AG04449 (cell line): ENCODE measurements at regions not wholly inside any gene's neighbourhood (a gene's known extent, or its start where the extent isn't known, plus 50 kb on each side); places are given as distances from the start of the nearest gene placed in this dataset.

Experiments used
- CTCF ChIA-PET: fragments of 350-600 bp; formaldehyde crosslinking; extraction: SDS; loops from one replicate; lab custom pipeline; 2021; ENCODE audit warnings: antibody characterized with exemption; lab: Yijun Ruan, JAX
- POLR2A ChIA-PET: fragments of 400-600, 350-600 bp; formaldehyde crosslinking; extraction: SDS; loops from one replicate; lab custom pipeline; 2020; ENCODE audit warnings: antibody characterized with exemption, inconsistent platforms; lab: Yijun Ruan, JAX
- DNase-seq: peaks from one replicate; pipeline ENCODE4 v3.0.0-alpha.2; 2010; ENCODE audit warnings: low read depth, low spot score
- H3K4me3 ChIP-seq: 2 replicates; pipeline ENCODE4 v1.5.1; 2011; ENCODE audit warnings: low read depth, mild to moderate bottlenecking, control low read depth, low read length
- TF ChIP-seq, protein P1 (sequence below): IDR thresholded peaks from one replicate; pipeline ENCODE4 v1.5.1; 2011; ENCODE audit warnings: mild to moderate bottlenecking, moderate library complexity, low read length, control low read depth, inconsistent platforms; ENCODE audit not compliant: insufficient read depth; ENCODE audit errors: missing control alignments

DNA sequence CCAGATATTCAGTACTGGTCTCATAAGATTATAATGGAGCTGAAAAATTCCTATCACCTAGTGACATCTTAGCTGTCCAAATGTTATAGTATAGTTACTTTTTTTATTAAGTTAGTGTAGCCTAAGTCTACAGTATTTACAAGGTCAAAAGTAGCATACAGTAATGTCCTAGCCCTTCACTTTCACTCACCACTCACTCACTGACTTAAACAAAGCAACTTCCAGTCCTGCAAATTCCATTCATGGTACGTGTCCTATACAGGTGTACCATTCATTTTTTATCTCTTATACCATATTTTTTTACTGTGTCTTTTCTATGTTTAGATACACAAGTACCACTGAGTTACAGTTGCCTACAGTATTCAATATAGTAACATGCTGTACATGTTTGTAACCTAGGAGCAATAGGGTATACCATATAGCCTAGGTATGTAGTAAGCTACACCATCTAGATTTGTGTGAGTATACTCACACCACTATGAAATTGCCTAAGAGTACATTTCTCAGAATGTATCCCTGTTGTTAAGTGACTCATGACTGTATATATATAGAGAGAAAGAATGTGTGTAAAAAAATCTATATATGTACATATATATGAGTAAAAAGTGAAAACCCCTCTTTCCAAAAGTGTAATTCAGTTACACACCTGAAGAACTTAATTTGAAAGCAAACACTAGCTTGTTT lies 234.8 kb upstream of the WWC1 start:
- no peak overlapping the region for H3K4me3 ChIP-seq
- CTCF ChIA-PET: interaction anchor here (1.1 to 2.1 kb wide), 2 partner anchors 9 to 13 kb away, joined by 3 to 10 read pairs; no protein-coding TSS in a partner anchor
- TF ChIP-seq, protein P1, sequence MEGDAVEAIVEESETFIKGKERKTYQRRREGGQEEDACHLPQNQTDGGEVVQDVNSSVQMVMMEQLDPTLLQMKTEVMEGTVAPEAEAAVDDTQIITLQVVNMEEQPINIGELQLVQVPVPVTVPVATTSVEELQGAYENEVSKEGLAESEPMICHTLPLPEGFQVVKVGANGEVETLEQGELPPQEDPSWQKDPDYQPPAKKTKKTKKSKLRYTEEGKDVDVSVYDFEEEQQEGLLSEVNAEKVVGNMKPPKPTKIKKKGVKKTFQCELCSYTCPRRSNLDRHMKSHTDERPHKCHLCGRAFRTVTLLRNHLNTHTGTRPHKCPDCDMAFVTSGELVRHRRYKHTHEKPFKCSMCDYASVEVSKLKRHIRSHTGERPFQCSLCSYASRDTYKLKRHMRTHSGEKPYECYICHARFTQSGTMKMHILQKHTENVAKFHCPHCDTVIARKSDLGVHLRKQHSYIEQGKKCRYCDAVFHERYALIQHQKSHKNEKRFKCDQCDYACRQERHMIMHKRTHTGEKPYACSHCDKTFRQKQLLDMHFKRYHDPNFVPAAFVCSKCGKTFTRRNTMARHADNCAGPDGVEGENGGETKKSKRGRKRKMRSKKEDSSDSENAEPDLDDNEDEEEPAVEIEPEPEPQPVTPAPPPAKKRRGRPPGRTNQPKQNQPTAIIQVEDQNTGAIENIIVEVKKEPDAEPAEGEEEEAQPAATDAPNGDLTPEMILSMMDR: no peak
- POLR2A ChIA-PET: no interaction called here
- no peak for DNase-seq

DNA sequence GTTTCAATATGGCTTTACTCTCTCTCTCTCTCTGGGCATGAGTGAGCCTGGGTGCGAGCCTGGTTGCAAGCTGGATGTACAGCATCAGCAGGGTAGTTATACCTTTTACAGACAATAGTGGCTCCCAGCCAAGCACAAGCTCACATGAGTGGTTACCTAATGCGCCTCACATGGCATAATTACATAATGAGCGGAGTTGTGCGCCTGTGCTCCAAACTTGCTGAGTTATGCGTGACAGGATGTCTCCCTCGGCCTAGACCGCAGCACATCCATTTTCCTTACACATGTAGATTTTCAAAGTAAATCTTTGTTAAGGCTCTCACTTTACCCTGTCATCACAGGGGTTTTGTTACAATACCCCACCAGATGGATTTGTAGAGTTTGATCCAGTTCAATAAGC lies 233.5 kb upstream of the WWC1 start:
- no peak overlapping the region for H3K4me3 ChIP-seq
- TF ChIP-seq, protein P1: no peak
- CTCF ChIA-PET: interaction anchor here (2.1 kb wide), 1 partner anchor 11 kb away, joined by 10 read pairs; no protein-coding TSS in a partner anchor
- POLR2A ChIA-PET: no interaction called here
- DNase-seq: no peak

DNA sequence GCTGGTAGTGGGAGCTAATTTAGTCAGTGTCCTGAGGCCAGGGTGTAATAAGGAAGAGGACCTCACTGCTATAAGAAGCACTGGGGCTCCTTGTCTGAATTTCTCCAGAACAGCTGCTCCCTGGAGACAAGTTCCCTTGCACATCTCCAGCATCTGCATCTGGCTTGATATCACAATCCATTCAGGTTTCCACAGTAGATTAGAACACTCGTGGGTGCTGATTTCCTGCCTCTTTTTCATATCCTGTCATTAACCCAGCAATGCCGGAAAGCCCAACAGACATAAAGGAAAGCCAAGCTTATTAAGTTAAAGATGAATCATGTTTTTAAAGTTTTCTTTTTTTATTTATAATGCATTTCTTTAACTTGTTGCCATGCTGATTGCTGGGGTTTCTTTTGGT lies 232.3 kb upstream of the WWC1 start:
- DNase-seq: no peak
- CTCF ChIA-PET: interaction anchor here (1.4 kb wide), 1 partner anchor 41 kb away, joined by 3 read pairs; no protein-coding TSS in a partner anchor
- no peak overlapping the region for H3K4me3 ChIP-seq
- POLR2A ChIA-PET: no interaction called here
- TF ChIP-seq, protein P1: no peak

DNA sequence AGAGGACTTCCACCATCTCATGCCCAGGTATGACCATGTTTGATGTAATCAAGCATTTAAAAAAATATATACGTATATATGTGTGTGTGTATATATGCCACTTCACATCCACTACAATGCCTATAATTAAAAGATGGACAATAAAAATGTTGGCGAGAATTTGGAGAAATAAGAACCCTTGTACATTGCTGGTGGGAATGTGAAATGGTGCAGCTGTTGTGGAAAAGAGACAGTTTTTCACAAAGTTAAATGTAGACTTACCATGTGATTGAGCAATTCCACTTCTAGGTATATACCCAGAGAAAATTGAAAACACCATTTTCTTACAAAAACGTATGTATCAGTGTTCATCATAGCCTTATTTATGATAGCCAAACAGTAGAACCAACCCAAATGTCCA lies 229.2 kb upstream of the WWC1 start:
- H3K4me3 ChIP-seq: no peak overlapping the region
- DNase-seq: no peak
- CTCF ChIA-PET: no interaction called here
- POLR2A ChIA-PET: no interaction called here
- TF ChIP-seq, protein P1: no peak

DNA sequence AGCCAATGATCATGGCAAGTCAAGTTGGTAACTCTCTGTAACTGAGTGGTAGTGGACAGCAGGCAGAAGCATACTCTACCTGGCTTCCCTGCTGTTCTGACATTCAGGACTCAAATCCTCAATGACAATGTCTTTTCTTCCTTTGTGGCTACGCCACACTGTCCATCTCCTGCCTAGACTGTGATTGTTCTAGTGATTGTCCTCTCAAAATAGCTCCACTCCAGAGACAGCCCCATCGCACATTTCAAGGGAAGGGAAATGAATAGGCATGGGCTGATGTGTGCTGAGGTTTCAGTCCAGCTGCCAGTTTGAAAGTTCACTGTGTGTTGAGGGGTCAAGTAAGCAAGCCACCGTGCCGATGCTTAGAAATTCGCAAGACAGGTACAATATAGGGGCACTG lies 227.0 kb upstream of the WWC1 start:
- ChIA-PET POLR2A (no interaction called here), CTCF (interaction anchor here (0.6 kb wide), 1 partner anchor 12 kb away, joined by 3 read pairs; no protein-coding TSS in a partner anchor)
- no peak for DNase-seq
- no peak overlapping the region for H3K4me3 ChIP-seq
- TF ChIP-seq, protein P1: no peak

DNA sequence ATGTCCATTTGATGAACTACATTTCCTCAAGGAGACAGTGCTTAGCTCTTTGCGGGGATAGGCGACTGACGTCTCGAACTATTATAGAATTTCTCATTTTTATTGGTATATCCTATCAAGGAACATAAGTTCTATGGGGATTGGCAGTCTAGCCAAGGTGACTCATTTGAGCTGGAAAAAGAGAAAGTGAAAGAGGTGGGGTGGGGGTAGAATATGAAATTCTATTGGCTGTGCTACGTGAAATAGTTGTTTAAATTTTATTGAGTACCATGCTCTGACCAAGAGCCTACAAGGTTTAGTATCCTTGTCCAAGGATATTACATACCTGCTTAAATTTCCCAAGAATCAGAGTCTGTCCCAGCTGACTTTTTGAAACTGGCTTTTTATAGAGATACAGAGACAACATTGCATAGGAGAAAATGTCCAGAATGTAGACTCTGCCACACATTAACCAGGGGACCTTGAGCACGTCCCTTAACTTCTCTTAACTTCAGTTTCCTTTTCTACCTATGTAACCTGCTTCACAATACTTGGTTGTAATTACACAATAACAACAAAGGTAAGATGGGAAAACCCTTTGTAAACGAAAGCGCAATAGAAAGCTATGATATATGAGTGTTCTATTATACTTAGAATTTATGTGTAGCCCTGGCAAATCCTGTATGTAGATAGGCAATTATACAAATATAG lies 226.4 kb upstream of the WWC1 start:
- POLR2A ChIA-PET: no interaction called here
- DNase-seq: no peak
- no peak overlapping the region for H3K4me3 ChIP-seq
- CTCF ChIA-PET: interaction anchor here (1.5 to 1.6 kb wide), 2 partner anchors 11 to 12 kb away, joined by 3 to 5 read pairs; no protein-coding TSS in a partner anchor
- TF ChIP-seq, protein P1: no peak
